Neural cell (in vitro differentiated cells): ENCODE measurements at regions not wholly inside any gene's neighbourhood (a gene's known extent, or its start where the extent isn't known, plus 50 kb on each side); places are given as distances from the start of the nearest gene placed in this dataset.

Experiments used
- CTCF ChIP-seq: fragments of 450-650 bp; IDR thresholded peaks from 2 replicates; pipeline ENCODE4 v1.5.1; 2014; ENCODE audit warnings: antibody characterized with exemption, mild to moderate bottlenecking, moderate library complexity; ENCODE audit not compliant: poor library complexity, severe bottlenecking
- EP300 ChIP-seq: fragments of 450-650 bp; conservative IDR thresholded peaks from 2 replicates; pipeline ENCODE4 v1.6.1; 2014; ENCODE audit warnings: antibody characterized with exemption, mild to moderate bottlenecking, moderate library complexity; ENCODE audit not compliant: poor library complexity, severe bottlenecking
- EZH2 ChIP-seq: fragments of 200-600, 300-800 bp; shearing (Covaris generic), sonication (generic); IDR thresholded peaks from 2 replicates; pipeline ENCODE4 v1.6.1; 2014; ENCODE audit warnings: antibody characterized with exemption, low read length, borderline replicate concordance, mild to moderate bottlenecking; ENCODE audit not compliant: insufficient read depth, poor library complexity, severe bottlenecking
- POLR2AphosphoS5 ChIP-seq: IDR thresholded peaks from 2 replicates; pipeline ENCODE4 v1.6.1; 2012
- RAD21 ChIP-seq: fragments of 450-650 bp; conservative IDR thresholded peaks from 2 replicates; pipeline ENCODE4 v1.6.1; 2014; ENCODE audit warnings: antibody characterized with exemption, mild to moderate bottlenecking, moderate library complexity
- SMC3 ChIP-seq: fragments of 450-650 bp; conservative IDR thresholded peaks from 2 replicates; pipeline ENCODE4 v1.6.1; 2014; ENCODE audit warnings: antibody characterized with exemption, mild to moderate bottlenecking, moderate library complexity; ENCODE audit not compliant: poor library complexity

GRCh38 chr1:14392161-14392858 is 206.2 kb upstream of the KAZN start:
- TF ChIP-seq RAD21 (no peak), CTCF (no peak), EZH2 (no peak), POLR2AphosphoS5 (no peak), EP300 (no peak), SMC3 (no peak)
